HG03103 (cell line): ENCODE measurements at regions not wholly inside any gene's neighbourhood (a gene's known extent, or its start where the extent isn't known, plus 50 kb on each side); places are given as distances from the start of the nearest gene placed in this dataset.

Experiments used
- ATAC-seq: cut with Tn5 transposase; IDR thresholded peaks from one replicate; pipeline ENCODE4 v1.9.1; 2021; ENCODE audit warnings: low read depth; ENCODE audit not compliant: unreplicated experiment

DNA sequence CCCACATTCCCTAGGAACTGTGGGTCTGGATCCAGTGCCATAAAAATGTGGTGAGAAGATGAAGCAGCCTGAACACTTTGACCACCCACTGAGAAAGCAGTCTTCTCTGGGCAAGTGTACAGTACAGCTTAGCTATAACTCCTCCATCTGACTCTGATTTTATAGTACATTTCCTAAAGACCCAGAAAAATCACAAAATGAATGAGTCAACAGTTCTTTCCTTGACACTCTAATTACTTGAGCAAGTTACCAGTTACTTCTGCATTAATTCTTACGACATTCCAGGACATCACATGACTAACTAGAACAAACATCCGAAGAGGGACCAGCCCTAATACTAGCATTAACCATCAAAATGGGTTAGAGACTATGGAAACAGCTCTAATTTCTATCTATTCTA lies 148.1 kb upstream of the PEX5L start:
- ATAC-seq = no peak

DNA sequence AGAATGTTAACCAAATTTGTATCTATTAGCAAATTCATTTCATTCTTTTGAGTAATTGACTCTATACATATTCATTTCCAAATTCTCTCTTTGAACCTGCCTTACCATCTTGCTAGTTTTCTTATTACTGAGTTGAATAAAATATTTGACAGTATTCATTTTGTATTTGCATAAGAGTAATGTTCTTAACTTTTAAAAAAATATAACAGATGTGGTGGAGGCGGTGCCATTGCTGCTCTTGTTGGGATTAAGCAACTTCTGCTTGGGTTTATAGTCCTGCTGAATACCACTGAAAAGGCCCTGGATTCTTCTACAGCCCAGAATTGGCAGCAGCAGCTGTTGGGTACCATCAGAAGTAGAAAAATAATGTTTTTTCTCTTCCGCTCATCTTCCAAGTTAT lies 148.9 kb upstream of the PEX5L start:
- no peak for ATAC-seq

- ATAC-seq = no peak
Measured at GRCh38 chr3:180188512-180189309, 152.0 kb upstream of the PEX5L start.

GRCh38 chr3:180189310-180189648 lies 152.5 kb upstream of the PEX5L start:
- no peak for ATAC-seq

DNA sequence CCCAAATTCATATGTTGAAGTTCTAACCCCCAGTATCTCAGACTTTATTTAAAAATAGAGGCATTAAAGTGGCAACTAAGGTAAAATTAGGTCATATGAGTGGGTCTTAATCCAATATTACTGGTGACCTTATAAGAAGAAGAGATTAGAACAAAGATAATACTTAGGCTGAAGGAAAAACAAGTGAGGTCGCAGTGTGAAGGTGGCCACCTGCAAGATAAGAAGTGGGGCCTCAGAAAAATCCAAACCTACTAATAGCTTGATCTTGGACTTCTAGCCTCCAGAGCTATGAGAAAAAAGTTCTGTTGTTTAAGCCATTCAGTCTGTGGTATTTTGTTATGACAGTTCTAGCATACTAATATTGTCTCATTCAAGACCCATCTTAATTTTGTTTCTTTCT lies 159.9 kb upstream of the PEX5L start:
- no peak for ATAC-seq

DNA sequence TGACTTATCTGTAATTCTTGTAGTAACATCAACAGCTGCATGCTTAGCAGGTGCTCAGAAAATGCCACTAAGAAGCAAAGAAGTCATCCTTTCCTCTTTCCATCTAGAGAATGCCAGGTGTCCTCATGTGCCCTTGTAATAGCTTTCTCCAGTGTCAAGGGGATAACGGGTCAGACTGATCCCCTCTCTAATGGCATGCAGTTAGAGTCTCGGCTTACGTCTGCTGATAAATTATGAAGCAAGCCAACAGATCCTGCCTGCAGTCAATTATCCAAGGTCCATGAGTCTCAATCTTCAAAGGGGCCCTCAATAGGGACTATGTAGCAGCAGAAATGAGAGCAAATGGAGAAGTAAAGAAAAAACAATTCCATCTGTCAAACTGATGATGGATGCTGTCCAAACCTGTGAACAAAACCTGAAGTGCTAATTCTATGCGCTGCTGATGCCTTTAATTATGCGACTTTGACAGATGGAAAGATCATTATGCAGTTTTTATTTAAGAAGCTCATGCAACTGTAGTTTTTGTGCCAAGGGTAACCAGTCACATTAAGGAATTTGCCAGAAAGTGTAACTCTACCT lies 162.8 kb upstream of the PEX5L start:
- no peak for ATAC-seq

- ATAC-seq = no peak
Measured at GRCh38 chr3:180215866-180216265, 179.1 kb upstream of the PEX5L start.

- ATAC-seq = no peak
Measured at GRCh38 chr3:180223268-180223667, 186.5 kb upstream of the PEX5L start.

DNA sequence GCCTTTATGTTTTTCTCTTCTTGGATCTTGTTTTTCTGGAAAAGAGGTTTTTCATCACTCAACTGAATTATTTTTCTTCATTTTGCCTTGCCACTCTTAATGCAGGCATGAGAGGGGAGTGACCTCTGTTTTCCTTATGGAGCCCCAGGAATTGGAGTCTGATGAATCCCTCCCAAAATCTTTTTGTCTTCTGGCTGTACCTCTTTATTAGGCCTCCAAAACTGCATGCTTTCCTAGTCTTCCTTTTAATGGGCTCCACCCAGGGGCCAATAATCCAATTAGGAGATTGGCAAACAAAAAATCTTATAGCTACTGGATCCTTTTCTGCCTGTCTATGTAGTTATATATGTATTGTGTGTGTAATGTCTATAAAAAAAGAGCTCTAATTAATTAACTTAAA lies 192.4 kb upstream of the PEX5L start:
- no peak for ATAC-seq

GRCh38 chr3:180239939-180240338 lies 203.2 kb upstream of the PEX5L start:
- no peak for ATAC-seq

DNA sequence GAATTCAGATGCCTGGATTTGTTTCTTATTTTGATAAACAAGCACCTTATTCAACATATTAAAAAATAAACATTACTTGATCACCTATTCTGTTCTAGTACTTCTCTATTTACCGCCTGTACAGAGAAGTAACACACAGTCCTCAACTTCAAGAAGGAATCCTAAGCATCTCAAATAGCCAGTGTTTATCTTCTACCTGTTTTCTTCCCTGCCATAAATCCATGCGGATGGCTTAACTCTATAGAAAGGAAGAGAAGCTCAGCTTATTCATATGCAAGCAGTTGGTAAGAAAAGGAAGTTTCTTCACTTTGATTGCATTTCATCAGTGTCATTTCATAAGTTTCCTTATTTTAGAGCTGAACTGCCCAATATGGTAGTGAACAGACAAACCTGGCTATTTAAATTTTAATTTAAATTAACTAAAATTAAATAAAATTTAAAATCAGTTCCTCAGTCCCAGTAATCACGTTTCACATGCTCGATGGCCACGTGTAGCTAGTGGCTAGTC lies 210.0 kb upstream of the PEX5L start:
- no peak for ATAC-seq

GRCh38 chr3:180250172-180250571 lies 213.4 kb upstream of the PEX5L start:
- ATAC-seq = no peak

- ATAC-seq = no peak
Measured at GRCh38 chr3:180252683-180253082, 215.9 kb upstream of the PEX5L start.

GRCh38 chr3:180253283-180253682 lies 216.5 kb upstream of the PEX5L start:
- ATAC-seq = no peak

DNA sequence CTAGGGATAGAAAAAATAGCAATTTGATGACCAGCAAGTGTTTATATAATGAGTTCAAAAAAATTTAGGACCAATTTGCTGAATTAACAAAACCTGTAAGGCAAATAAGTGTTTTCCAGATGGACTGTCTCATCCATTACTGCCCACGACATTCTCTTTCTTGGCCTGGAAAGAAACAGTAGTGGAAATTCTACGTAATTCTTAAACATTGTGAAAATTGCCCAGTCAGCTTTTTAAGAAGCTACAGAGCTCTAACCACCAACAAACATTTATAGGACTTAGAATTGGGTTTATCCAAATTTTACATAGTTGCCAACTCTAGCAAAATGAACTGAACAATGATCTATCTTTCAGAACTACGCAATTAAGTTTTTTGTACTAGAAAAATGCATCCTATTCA lies 227.7 kb upstream of the PEX5L start:
- no peak for ATAC-seq

GRCh38 chr3:180265551-180265950 lies 228.8 kb upstream of the PEX5L start:
- no peak for ATAC-seq

DNA sequence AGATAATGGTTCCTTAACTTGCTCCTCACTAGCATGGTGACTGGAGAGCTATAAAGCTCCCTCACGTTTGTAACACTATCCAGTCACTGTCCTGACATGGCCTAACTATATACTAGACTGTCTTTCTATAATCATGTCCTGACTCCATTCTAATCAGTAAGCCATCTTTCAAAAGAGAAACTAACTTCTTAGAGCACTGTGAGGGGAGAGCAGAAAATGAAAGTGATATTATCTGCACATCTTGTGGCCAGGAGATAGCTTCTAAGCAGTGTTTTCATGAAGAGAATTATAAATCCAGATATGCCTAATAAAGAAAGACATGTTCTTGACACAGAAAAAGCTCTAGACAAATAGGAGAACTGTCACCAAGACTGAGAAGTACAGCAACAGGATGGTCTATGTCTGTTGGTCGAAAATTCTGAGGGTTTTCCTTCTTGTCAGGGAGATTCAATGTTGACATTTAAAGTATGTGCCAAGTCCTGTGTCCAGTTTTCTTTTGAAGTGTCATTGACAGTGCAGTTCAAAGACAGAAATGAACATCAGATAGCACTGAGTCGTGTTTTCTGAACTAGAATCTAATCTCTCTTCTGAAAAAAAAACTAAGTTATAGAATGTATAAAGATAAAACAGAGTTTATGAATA lies 230.6 kb upstream of the PEX5L start:
- ATAC-seq = peak; percentile 99

DNA sequence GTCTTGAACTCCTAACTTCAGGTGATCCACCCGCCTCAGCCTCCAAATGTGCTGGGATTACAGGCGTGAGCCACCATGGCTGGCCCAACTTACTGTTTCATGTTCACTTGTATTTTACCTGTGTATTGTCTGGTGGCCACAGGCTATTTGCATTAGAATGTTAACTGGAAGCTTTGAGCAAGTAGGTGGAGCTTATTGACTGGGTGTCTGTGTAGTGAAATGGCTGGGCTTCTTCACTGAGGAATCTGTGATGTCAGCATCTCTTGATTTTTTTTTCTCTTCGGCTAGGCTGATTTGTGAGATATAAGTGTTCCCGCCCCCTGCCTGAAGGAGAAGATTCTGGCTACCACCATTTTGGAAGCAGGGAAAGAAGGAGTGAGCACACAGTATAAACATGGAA lies 237.8 kb upstream of the PEX5L start:
- no peak for ATAC-seq

GRCh38 chr3:180275176-180275575 lies 238.4 kb upstream of the PEX5L start:
- ATAC-seq = no peak

GRCh38 chr3:180277041-180277440 lies 240.3 kb upstream of the PEX5L start:
- no peak for ATAC-seq

DNA sequence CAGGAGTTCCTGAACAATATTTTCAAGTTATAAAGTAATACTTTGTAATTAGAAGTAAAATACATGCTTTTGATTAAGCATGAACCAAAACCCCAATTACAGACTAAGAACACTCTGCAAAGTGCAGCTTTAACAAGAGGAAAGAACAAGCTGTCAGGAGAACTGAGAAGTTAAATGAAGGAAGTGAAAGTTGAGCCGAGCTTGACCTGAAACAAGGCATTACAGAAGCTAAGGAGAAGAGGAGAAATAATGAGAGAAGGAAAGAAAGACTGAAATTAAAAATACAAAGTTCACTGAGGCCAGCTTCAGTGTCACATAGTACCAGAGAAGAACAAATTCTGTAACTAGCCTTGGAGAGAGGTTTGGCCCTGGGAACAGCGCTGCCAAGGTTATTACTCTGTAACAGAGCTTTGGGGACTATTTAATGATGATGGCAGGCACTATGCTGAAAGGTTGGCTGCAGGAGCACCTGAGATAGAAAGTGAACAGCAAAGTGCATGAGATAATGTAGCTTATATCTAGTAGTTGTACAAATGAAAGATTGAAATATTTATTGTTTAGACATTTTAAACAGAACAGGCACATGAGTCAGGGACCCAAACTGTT lies 241.9 kb upstream of the PEX5L start:
- ATAC-seq = peak; percentile 96
